K562 (cell line): ENCODE measurements at regions not wholly inside any gene's neighbourhood (a gene's known extent, or its start where the extent isn't known, plus 50 kb on each side); places are given as distances from the start of the nearest gene placed in this dataset.

Experiments used
- ESRRB ChIP-seq: fragments of 250-450 bp; sonication (Bioruptor Pico); IDR thresholded peaks from 2 replicates; pipeline ENCODE4 v1.5.0; 2020; ENCODE audit warnings: mild to moderate bottlenecking, moderate library complexity, borderline replicate concordance
- HNRNPH1 ChIP-seq: fragments of 200-400 bp; formaldehyde crosslinking; optimal IDR thresholded peaks from 2 replicates; pipeline ENCODE3; 2017; ENCODE audit warnings: low read depth, mild to moderate bottlenecking, low read length, moderate library complexity
- ILF3 ChIP-seq: fragments of 450-650 bp; IDR thresholded peaks from 2 replicates; pipeline ENCODE4 v1.6.1; 2018; ENCODE audit warnings: antibody characterized with exemption, mild to moderate bottlenecking, moderate library complexity, borderline replicate concordance
- KDM4B ChIP-seq, 2 experiments: fragments of 450-650 bp in 1 of 2; sonication (generic) in 1 of 2; IDR thresholded peaks; 2 replicates each; pipeline ENCODE4 v1.6.1; 2016 to 2017; ENCODE audit warnings: borderline replicate concordance in 2 of 2, antibody characterized with exemption in 1 of 2, low read depth in 1 of 2, mild to moderate bottlenecking in 1 of 2
- MAFF ChIP-seq: IDR thresholded peaks from 2 replicates; pipeline ENCODE4 v1.6.1; 2012; ENCODE audit warnings: low read length, improper control_type of control experiment
- MTA1 ChIP-seq: fragments of 450-650 bp; IDR thresholded peaks from 2 replicates; pipeline ENCODE4 v1.6.1; 2017; ENCODE audit warnings: borderline replicate concordance
- ZBED1 ChIP-seq: IDR thresholded peaks from 2 replicates; pipeline ENCODE4 v1.6.1; 2014
- ZBTB1 ChIP-seq: sonication (generic); formaldehyde crosslinking; IDR thresholded peaks from 2 replicates; pipeline ENCODE4 v1.8.1; 2023; ENCODE audit warnings: missing genetic modification reagents, low read depth, mild to moderate bottlenecking, borderline replicate concordance
- ZFP1 ChIP-seq: fragments of 450-650 bp; formaldehyde crosslinking; IDR thresholded peaks from 2 replicates; pipeline ENCODE4 v1.4.0; 2020; ENCODE audit warnings: mild to moderate bottlenecking, mixed read lengths
- ZFPM2 ChIP-seq: fragments of 250-450 bp; sonication (Bioruptor Pico); IDR thresholded peaks from 2 replicates; pipeline ENCODE4 v1.5.1; 2022; ENCODE audit warnings: mild to moderate bottlenecking
- ZNF175 ChIP-seq: fragments of 200-800 bp; sonication (Bioruptor generic); IDR thresholded peaks from 2 replicates; pipeline ENCODE4 v1.6.1; 2016; ENCODE audit warnings: low read depth, mild to moderate bottlenecking, missing genetic modification characterization, missing compliant biosample characterization
- ZNF239 ChIP-seq: fragments of 250-450 bp; sonication (Bioruptor Pico); IDR thresholded peaks from 2 replicates; pipeline ENCODE4 v1.4.0; 2020; ENCODE audit warnings: mild to moderate bottlenecking
- ZNF408 ChIP-seq: fragments of 250-450 bp; sonication (Bioruptor Pico); IDR thresholded peaks from 2 replicates; pipeline ENCODE4 v1.4.0; 2020; ENCODE audit warnings: low read depth, mild to moderate bottlenecking, moderate library complexity
- ZSCAN32 ChIP-seq: fragments of 450-650 bp; formaldehyde crosslinking; IDR thresholded peaks from 2 replicates; pipeline ENCODE4 v1.4.0; 2020; ENCODE audit warnings: mild to moderate bottlenecking, moderate library complexity
- TF ChIP-seq, protein P1 (sequence below): fragments of 450-650 bp; conservative IDR thresholded peaks from 2 replicates; pipeline ENCODE4 v1.6.1; 2016; ENCODE audit warnings: missing genetic modification characterization, low read depth, mild to moderate bottlenecking, control low read depth, missing compliant biosample characterization
- TF ChIP-seq, protein P2 (sequence below): fragments of 450-650 bp; formaldehyde crosslinking; conservative IDR thresholded peaks from 2 replicates; pipeline ENCODE4 v1.4.0; 2022; ENCODE audit warnings: mild to moderate bottlenecking, missing genetic modification characterization
- TF ChIP-seq, protein P3 (sequence below): fragments of 250-450 bp; sonication (Bioruptor Pico); IDR thresholded peaks from 2 replicates; pipeline ENCODE4 v1.5.1; 2021; ENCODE audit warnings: mild to moderate bottlenecking
- TF ChIP-seq, protein P4 (sequence below): fragments of 250-450 bp; sonication (Bioruptor Pico); IDR thresholded peaks from 2 replicates; pipeline ENCODE4 v1.8.0; 2022; ENCODE audit warnings: inconsistent platforms, mild to moderate bottlenecking, moderate library complexity, borderline replicate concordance
- TF ChIP-seq, protein P5 (sequence below), 2 experiments: fragments of 450-650 bp; IDR thresholded peaks; 2 replicates each; pipeline ENCODE4 v1.6.1; 2016
- TF ChIP-seq, protein P6 (sequence below): fragments of 450-650 bp; IDR thresholded peaks from 2 replicates; pipeline ENCODE4 v1.6.1; 2017; ENCODE audit warnings: mild to moderate bottlenecking, moderate library complexity

DNA sequence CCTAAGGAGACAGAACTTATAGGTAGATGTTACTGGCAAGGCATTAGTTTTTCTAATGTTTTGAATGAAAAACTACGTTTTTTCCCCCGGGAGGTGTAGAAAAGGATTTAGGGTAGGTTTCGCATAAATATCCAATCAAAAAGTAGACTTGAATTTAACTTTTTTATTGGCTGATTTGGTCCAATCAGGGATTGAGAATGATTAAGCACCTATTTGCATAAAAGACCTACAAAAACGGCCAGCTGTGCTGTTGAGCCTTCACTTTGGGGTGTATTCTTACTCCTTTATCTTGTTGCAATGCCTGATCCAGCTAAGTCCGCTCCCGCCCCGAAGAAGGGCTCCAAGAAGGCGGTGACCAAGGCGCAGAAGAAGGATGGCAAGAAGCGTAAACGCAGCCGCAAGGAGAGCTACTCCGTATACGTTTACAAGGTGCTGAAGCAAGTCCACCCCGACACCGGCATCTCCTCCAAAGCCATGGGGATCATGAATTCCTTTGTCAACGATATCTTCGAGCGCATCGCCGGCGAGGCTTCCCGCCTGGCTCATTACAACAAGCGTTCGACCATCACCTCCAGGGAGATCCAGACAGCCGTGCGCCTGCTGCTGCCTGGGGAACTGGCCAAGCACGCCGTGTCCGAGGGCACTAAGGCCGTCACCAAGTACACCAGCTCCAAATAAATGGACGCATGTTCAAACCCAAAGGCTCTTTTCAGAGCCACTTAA is 113.5 kb upstream of the BTN3A2 start (continued):
- TF ChIP-seq, protein P1, sequence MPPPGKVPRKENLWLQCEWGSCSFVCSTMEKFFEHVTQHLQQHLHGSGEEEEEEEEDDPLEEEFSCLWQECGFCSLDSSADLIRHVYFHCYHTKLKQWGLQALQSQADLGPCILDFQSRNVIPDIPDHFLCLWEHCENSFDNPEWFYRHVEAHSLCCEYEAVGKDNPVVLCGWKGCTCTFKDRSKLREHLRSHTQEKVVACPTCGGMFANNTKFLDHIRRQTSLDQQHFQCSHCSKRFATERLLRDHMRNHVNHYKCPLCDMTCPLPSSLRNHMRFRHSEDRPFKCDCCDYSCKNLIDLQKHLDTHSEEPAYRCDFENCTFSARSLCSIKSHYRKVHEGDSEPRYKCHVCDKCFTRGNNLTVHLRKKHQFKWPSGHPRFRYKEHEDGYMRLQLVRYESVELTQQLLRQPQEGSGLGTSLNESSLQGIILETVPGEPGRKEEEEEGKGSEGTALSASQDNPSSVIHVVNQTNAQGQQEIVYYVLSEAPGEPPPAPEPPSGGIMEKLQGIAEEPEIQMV = no peak
- TF ChIP-seq ILF3 (no peak), ZBED1 (peak; percentile 47; the same call in 1 of the 2 replicates), MTA1 (no peak), ZSCAN32 (CRISPR knock-in tag) (no peak), ZNF175 (CRISPR knock-in tag) (no peak), MAFF (no peak; the same call in 1 of the 2 replicates), ZNF408 (CRISPR knock-in tag) (no peak), ZBTB1 (CRISPR knock-in tag) (no peak), ZNF239 (CRISPR knock-in tag) (no peak), HNRNPH1 (no peak), KDM4B (IDR thresholded peaks at IDR 0.05; ENCODE audit: borderline replicate concordance in 2 of 2, low read depth in 1 of 2) (no peak), ZFP1 (no peak), ESRRB (CRISPR knock-in tag) (no peak), ZFPM2 (CRISPR knock-in tag) (no peak)
- TF ChIP-seq, protein P2, sequence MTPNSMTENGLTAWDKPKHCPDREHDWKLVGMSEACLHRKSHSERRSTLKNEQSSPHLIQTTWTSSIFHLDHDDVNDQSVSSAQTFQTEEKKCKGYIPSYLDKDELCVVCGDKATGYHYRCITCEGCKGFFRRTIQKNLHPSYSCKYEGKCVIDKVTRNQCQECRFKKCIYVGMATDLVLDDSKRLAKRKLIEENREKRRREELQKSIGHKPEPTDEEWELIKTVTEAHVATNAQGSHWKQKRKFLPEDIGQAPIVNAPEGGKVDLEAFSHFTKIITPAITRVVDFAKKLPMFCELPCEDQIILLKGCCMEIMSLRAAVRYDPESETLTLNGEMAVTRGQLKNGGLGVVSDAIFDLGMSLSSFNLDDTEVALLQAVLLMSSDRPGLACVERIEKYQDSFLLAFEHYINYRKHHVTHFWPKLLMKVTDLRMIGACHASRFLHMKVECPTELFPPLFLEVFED (CRISPR knock-in tag) = no peak
- TF ChIP-seq, protein P3, sequence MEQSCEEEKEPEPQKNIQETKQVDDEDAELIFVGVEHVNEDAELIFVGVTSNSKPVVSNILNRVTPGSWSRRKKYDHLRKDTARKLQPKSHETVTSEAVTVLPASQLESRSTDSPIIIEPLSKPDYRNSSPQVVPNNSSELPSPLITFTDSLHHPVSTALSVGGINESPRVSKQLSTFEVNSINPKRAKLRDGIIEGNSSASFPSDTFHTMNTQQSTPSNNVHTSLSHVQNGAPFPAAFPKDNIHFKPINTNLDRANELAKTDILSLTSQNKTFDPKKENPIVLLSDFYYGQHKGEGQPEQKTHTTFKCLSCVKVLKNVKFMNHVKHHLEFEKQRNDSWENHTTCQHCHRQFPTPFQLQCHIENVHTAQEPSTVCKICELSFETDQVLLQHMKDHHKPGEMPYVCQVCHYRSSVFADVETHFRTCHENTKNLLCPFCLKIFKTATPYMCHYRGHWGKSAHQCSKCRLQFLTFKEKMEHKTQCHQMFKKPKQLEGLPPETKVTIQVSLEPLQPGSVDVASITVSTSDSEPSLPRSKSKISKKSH (CRISPR knock-in tag) = no peak
- TF ChIP-seq, protein P4, sequence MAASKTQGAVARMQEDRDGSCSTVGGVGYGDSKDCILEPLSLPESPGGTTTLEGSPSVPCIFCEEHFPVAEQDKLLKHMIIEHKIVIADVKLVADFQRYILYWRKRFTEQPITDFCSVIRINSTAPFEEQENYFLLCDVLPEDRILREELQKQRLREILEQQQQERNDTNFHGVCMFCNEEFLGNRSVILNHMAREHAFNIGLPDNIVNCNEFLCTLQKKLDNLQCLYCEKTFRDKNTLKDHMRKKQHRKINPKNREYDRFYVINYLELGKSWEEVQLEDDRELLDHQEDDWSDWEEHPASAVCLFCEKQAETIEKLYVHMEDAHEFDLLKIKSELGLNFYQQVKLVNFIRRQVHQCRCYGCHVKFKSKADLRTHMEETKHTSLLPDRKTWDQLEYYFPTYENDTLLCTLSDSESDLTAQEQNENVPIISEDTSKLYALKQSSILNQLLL (CRISPR knock-in tag) = no peak
- TF ChIP-seq, protein P5, sequence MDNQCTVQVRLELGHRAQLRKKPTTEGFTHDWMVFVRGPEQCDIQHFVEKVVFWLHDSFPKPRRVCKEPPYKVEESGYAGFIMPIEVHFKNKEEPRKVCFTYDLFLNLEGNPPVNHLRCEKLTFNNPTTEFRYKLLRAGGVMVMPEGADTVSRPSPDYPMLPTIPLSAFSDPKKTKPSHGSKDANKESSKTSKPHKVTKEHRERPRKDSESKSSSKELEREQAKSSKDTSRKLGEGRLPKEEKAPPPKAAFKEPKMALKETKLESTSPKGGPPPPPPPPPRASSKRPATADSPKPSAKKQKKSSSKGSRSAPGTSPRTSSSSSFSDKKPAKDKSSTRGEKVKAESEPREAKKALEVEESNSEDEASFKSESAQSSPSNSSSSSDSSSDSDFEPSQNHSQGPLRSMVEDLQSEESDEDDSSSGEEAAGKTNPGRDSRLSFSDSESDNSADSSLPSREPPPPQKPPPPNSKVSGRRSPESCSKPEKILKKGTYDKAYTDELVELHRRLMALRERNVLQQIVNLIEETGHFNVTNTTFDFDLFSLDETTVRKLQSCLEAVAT (IDR thresholded peaks at IDR 0.05) = peak; percentile 87 to 91
- TF ChIP-seq, protein P6, sequence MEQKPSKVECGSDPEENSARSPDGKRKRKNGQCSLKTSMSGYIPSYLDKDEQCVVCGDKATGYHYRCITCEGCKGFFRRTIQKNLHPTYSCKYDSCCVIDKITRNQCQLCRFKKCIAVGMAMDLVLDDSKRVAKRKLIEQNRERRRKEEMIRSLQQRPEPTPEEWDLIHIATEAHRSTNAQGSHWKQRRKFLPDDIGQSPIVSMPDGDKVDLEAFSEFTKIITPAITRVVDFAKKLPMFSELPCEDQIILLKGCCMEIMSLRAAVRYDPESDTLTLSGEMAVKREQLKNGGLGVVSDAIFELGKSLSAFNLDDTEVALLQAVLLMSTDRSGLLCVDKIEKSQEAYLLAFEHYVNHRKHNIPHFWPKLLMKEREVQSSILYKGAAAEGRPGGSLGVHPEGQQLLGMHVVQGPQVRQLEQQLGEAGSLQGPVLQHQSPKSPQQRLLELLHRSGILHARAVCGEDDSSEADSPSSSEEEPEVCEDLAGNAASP = no peak
